HL-60 (cell line): ENCODE measurements at regions not wholly inside any gene's neighbourhood (a gene's known extent, or its start where the extent isn't known, plus 50 kb on each side); places are given as distances from the start of the nearest gene placed in this dataset.

ENCODE experiments used
- CTCF ChIP-seq: IDR thresholded peaks from one replicate; pipeline ENCODE4 v1.5.1; 2011; ENCODE audit warnings: low read length, control low read depth, inconsistent platforms; ENCODE audit not compliant: insufficient read depth
- GABPA ChIP-seq: IDR thresholded peaks from 2 replicates; pipeline ENCODE4 v1.6.1; 2012; ENCODE audit warnings: low read depth
- POLR2AphosphoS5 ChIP-seq: IDR thresholded peaks from 2 replicates; pipeline ENCODE4 v1.6.1; 2012; ENCODE audit warnings: low read depth
- SPI1 ChIP-seq: IDR thresholded peaks from 2 replicates; pipeline ENCODE4 v1.6.1; 2012; ENCODE audit warnings: low read depth, mild to moderate bottlenecking, borderline replicate concordance

GRCh38 chr20:53828682-53829254 is 235.1 kb upstream of the ZNF217 start:
- TF ChIP-seq POLR2AphosphoS5 (no peak), SPI1 (no peak), CTCF (no peak), GABPA (no peak)
